ENCODE measurements at regions not wholly inside any gene's neighbourhood (a gene's known extent, or its start where the extent isn't known, plus 50 kb on each side); places are given as distances from the start of the nearest gene placed in this dataset.

GRCh38 chr5:31086839-31087415 lies 106.6 kb upstream of the CDH6 start:
- POLR2A ChIA-PET: no interaction called here
- H3K9ac ChIP-seq: no peak overlapping the region

More at GRCh38 chr5:31086839-31087415, 106.6 kb upstream of the CDH6 start:
- WGBS (ENCODE audit: low lambda C conversion rate): 4% methylated on average over 5 of the region's 5 CpGs
- H4K20me1 ChIP-seq (ENCODE audit: insufficient read depth): no peaks in the 10 kb centered on the region
- no peaks in the 10 kb centered on the region for H3K27me3 ChIP-seq (ENCODE audit: insufficient read depth)
- H3F3A ChIP-seq (replicated peaks; ENCODE audit: insufficient read depth): no peaks in the 10 kb centered on the region
- no peak overlapping the region for H3K27ac ChIP-seq (ENCODE audit: low read depth in 2 of 2, low read length in 1 of 2)
- no peaks in the 10 kb centered on the region for H3K9me3 ChIP-seq
- no peak for TF ChIP-seq RFX5 (IDR thresholded peaks at IDR 0.05; ENCODE audit: low read length)
- TF ChIP-seq ZBTB33 (IDR thresholded peaks at IDR 0.05; ENCODE audit: borderline replicate concordance, low read depth): no peak
- TF ChIP-seq POLR2AphosphoS5 (IDR thresholded peaks at IDR 0.05; ENCODE audit: low read depth, low read length): no peak
- TF ChIP-seq USF2 (IDR thresholded peaks at IDR 0.05; ENCODE audit: borderline replicate concordance, low read depth, low read length): no peak
- no peak for TF ChIP-seq RXRA (IDR thresholded peaks at IDR 0.05; ENCODE audit: borderline replicate concordance, low read depth)
- TF ChIP-seq MEF2A (IDR thresholded peaks at IDR 0.05; ENCODE audit: borderline replicate concordance, low read depth): no peak
- TF ChIP-seq SIN3A (IDR thresholded peaks at IDR 0.05; ENCODE audit: borderline replicate concordance, low read depth, low read length): no peak
- TF ChIP-seq PBX3 (IDR thresholded peaks at IDR 0.05): no peak
- no peak for TF ChIP-seq TAF1 (IDR thresholded peaks at IDR 0.05; ENCODE audit: borderline replicate concordance, low read depth, low read length)
- TF ChIP-seq MAX (IDR thresholded peaks at IDR 0.05; ENCODE audit: low read depth): no peak
- TF ChIP-seq CTCF (IDR thresholded peaks at IDR 0.05): no peak
- H3K4me2 ChIP-seq: no peak overlapping the region
- H3K79me2 ChIP-seq (ENCODE audit: insufficient read depth): no peaks in the 10 kb centered on the region
- no peaks in the 10 kb centered on the region for H3K9me2 ChIP-seq
- CTCF ChIA-PET: no interaction called here
- no peak for DNase-seq
- H2AFZ ChIP-seq (ENCODE audit: low read depth): no peak overlapping the region
- no peaks in the 10 kb centered on the region for H3K36me3 ChIP-seq (replicated peaks in 1 of 2; ENCODE audit: control insufficient read depth in 1 of 2, insufficient read depth in 2 of 2, low read length in 1 of 2)
- no peak overlapping the region for H3K4me3 ChIP-seq (ENCODE audit: low read depth in 2 of 2, low read length in 1 of 2)
- no peaks in the 10 kb centered on the region for H3K4me1 ChIP-seq (ENCODE audit: control insufficient read depth in 1 of 2, insufficient read depth in 2 of 2, low read depth in 1 of 2, low read length in 1 of 2)

Data from SK-N-SH (cell line).